ENCODE measurements at regions not wholly inside any gene's neighbourhood (a gene's known extent, or its start where the extent isn't known, plus 50 kb on each side); places are given as distances from the start of the nearest gene placed in this dataset.

- Histone ChIP-seq H3K9me3 (replicated peaks; ENCODE audit: control insufficient read depth, insufficient read depth, low read length) (no peaks in the 10 kb centered on the region), H3K27me3 (ENCODE audit: control insufficient read depth in 2 of 2, insufficient read depth in 2 of 2, low read length in 2 of 2) (no peaks in the 10 kb centered on the region), H3K9me1 (replicated peaks; ENCODE audit: control insufficient read depth, extremely low read depth, insufficient read depth, low read length) (no peaks in the 10 kb centered on the region), H3K36me3 (ENCODE audit: control insufficient read depth in 2 of 2, extremely low read depth in 1 of 2, insufficient read depth in 2 of 2, low read length in 2 of 2) (no peaks in the 10 kb centered on the region), H3K4me3 (replicated peaks in 1 of 3; ENCODE audit: insufficient read depth in 1 of 3, low read depth in 1 of 3, low read length in 3 of 3) (no peak overlapping the region), H3K27ac (ENCODE audit: insufficient read depth, low read depth, low read length) (no peak overlapping the region), H3K4me1 (ENCODE audit: control insufficient read depth, extremely low read depth, insufficient read depth, low read length) (no peaks in the 10 kb centered on the region), H3K9ac (replicated peaks; ENCODE audit: extremely low read depth, insufficient read depth, low read length) (no peak overlapping the region), H2AFZ (ENCODE audit: low read depth, low read length) (no peak overlapping the region), H3K79me2 (ENCODE audit: control insufficient read depth, insufficient read depth, low read length) (no peaks in the 10 kb centered on the region), H3K4me2 (ENCODE audit: insufficient read depth, low read length) (no peak overlapping the region), H4K20me1 (replicated peaks; ENCODE audit: control insufficient read depth, extremely low read depth, insufficient read depth, low read length) (no peaks in the 10 kb centered on the region)
- CTCF ChIA-PET: interaction anchor here (2.0 kb wide), 1 partner anchor 98 kb away, joined by 5 read pairs; no protein-coding TSS in a partner anchor
- dilution Hi-C loops (cut with MboI; ENCODE audit: extremely low pct_ligation_motif_present, low sequenced_read_pairs) (no loop called here), intact Hi-C loops (cut with micrococcal nuclease) (no loop called here)
- DNase-seq (ENCODE audit: low read depth, low spot score) (no peak), FAIRE-seq (no peak)
- BruUV-seq (replicated peaks): no TSS peak
- TF ChIP-seq MYC (IDR thresholded peaks at IDR 0.05; ENCODE audit: low read depth, low read length) (no peak), POLR2A (IDR thresholded peaks at IDR 0.05; ENCODE audit: low read depth, low read length) (no peak), JUN (IDR thresholded peaks at IDR 0.05; ENCODE audit: borderline replicate concordance, insufficient read depth, insufficient read length, low read depth) (no peak), FOS (IDR thresholded peaks at IDR 0.05; ENCODE audit: borderline replicate concordance, insufficient read depth, low read length) (no peak), POLR2AphosphoS5 (IDR thresholded peaks at IDR 0.05; ENCODE audit: insufficient read depth, low read depth, low read length) (no peak), GATA2 (IDR thresholded peaks at IDR 0.05; ENCODE audit: insufficient read depth, insufficient read length, low read depth, low read length) (no peak), EZH2 (IDR thresholded peaks at IDR 0.05; ENCODE audit: borderline replicate concordance, low read depth, low read length, severe bottlenecking) (no peak)
- TF ChIP-seq, protein P1, sequence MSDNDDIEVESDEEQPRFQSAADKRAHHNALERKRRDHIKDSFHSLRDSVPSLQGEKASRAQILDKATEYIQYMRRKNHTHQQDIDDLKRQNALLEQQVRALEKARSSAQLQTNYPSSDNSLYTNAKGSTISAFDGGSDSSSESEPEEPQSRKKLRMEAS (IDR thresholded peaks at IDR 0.05; ENCODE audit: insufficient read depth, insufficient read length): no peak
- TF ChIP-seq, protein P2, sequence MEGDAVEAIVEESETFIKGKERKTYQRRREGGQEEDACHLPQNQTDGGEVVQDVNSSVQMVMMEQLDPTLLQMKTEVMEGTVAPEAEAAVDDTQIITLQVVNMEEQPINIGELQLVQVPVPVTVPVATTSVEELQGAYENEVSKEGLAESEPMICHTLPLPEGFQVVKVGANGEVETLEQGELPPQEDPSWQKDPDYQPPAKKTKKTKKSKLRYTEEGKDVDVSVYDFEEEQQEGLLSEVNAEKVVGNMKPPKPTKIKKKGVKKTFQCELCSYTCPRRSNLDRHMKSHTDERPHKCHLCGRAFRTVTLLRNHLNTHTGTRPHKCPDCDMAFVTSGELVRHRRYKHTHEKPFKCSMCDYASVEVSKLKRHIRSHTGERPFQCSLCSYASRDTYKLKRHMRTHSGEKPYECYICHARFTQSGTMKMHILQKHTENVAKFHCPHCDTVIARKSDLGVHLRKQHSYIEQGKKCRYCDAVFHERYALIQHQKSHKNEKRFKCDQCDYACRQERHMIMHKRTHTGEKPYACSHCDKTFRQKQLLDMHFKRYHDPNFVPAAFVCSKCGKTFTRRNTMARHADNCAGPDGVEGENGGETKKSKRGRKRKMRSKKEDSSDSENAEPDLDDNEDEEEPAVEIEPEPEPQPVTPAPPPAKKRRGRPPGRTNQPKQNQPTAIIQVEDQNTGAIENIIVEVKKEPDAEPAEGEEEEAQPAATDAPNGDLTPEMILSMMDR (IDR thresholded peaks at IDR 0.05; ENCODE audit: extremely low read depth in 1 of 2, insufficient read depth in 1 of 2, low read depth in 1 of 2, low read length in 2 of 2): no peak
- POLR2A ChIA-PET: no interaction called here
These were observed 156.3 kb upstream of the VEGFC start for GRCh38 chr4:176949029-176949428.
